ENCODE measurements at regions not wholly inside any gene's neighbourhood (a gene's known extent, or its start where the extent isn't known, plus 50 kb on each side); places are given as distances from the start of the nearest gene placed in this dataset.

DNA sequence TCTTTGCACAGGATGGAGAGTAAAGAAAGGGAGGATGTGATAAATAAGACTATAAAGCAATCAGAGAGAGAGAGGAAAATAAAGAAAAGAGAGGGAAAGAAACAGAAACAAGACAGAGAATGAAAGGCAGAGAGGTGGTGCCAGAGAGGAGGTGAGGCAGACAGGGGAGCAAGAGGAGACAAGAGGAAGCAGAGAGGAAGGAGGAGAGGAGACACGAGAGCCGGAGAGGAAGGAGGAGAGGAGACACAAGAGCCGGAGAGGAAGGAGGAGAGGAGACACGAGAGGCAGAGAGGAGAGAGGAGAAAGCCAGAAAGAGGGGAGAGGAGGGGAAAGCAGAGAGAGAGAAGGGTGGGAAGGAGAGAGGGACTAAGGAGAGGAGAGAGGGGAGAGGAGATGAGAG is 125.2 kb downstream of the PAPOLA start:
- TF ChIP-seq POLR2A (IDR thresholded peaks at IDR 0.05) = no peak
- TF ChIP-seq, protein P1, sequence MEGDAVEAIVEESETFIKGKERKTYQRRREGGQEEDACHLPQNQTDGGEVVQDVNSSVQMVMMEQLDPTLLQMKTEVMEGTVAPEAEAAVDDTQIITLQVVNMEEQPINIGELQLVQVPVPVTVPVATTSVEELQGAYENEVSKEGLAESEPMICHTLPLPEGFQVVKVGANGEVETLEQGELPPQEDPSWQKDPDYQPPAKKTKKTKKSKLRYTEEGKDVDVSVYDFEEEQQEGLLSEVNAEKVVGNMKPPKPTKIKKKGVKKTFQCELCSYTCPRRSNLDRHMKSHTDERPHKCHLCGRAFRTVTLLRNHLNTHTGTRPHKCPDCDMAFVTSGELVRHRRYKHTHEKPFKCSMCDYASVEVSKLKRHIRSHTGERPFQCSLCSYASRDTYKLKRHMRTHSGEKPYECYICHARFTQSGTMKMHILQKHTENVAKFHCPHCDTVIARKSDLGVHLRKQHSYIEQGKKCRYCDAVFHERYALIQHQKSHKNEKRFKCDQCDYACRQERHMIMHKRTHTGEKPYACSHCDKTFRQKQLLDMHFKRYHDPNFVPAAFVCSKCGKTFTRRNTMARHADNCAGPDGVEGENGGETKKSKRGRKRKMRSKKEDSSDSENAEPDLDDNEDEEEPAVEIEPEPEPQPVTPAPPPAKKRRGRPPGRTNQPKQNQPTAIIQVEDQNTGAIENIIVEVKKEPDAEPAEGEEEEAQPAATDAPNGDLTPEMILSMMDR (IDR thresholded peaks at IDR 0.05) = no peak
